ENCODE measurements at regions not wholly inside any gene's neighbourhood (a gene's known extent, or its start where the extent isn't known, plus 50 kb on each side); places are given as distances from the start of the nearest gene placed in this dataset.
"Not testable (repeated sequence)": the region's sequence is repeated elsewhere in the genome, so short reads cannot be mapped to it uniquely, and the experiment has no call there.

- CTCF ChIA-PET: interaction anchor here (1.2 kb wide), 1 partner anchor 10 kb away, joined by 3 read pairs; no protein-coding TSS in a partner anchor
- intact Hi-C loops (cut with DNase I, micrococcal nuclease): no loop called here
- H3K36me3 Mint-ChIP-seq (ENCODE audit: low read depth): no peaks in the 10 kb centered on the region
- no peaks in the 10 kb centered on the region for H3K9me3 Mint-ChIP-seq (ENCODE audit: low read depth)
- POLR2A ChIA-PET: no interaction called here
- H3K4me1 Mint-ChIP-seq: no peaks in the 10 kb centered on the region
- H3K27me3 Mint-ChIP-seq: no peaks in the 10 kb centered on the region
- no peak overlapping the region for H3K4me3 Mint-ChIP-seq
- H3K27ac Mint-ChIP-seq: no peak overlapping the region
- DNase-seq: no peak
- ATAC-seq: no peak
Measured at GRCh38 chr4:189511581-189511980, 429.1 kb upstream of the FRG1 start.

GRCh38 chr4:189513421-189513820 lies 427.3 kb upstream of the FRG1 start:
- H3K27me3 Mint-ChIP-seq: no peaks in the 10 kb centered on the region
- no peak for ATAC-seq
- H3K4me1 Mint-ChIP-seq: no peaks in the 10 kb centered on the region
- CTCF ChIA-PET: no interaction called here
- H3K4me3 Mint-ChIP-seq: no peak overlapping the region
- no peaks in the 10 kb centered on the region for H3K9me3 Mint-ChIP-seq (ENCODE audit: low read depth)
- intact Hi-C loops (cut with DNase I, micrococcal nuclease): no loop called here
- no peaks in the 10 kb centered on the region for H3K36me3 Mint-ChIP-seq (ENCODE audit: low read depth)
- POLR2A ChIA-PET: no interaction called here
- no peak overlapping the region for H3K27ac Mint-ChIP-seq
- DNase-seq: no peak

- no peak overlapping the region for H3K4me3 Mint-ChIP-seq
- no peaks in the 10 kb centered on the region for H3K27me3 Mint-ChIP-seq
- H3K9me3 Mint-ChIP-seq (ENCODE audit: low read depth): no peaks in the 10 kb centered on the region
- H3K4me1 Mint-ChIP-seq: no peaks in the 10 kb centered on the region
- no peak overlapping the region for H3K27ac Mint-ChIP-seq
- DNase-seq (no peak), ATAC-seq (no peak)
- intact Hi-C loops (cut with DNase I, micrococcal nuclease): no loop called here
- ChIA-PET POLR2A (no interaction called here), CTCF (no interaction called here)
- H3K36me3 Mint-ChIP-seq (ENCODE audit: low read depth): no peaks in the 10 kb centered on the region
Measured at GRCh38 chr4:189514209-189514608, 426.5 kb upstream of the FRG1 start.

- no peaks in the 10 kb centered on the region for H3K27me3 Mint-ChIP-seq
- ChIA-PET POLR2A (no interaction called here), CTCF (no interaction called here)
- no peak overlapping the region for H3K4me3 Mint-ChIP-seq
- H3K9me3 Mint-ChIP-seq (ENCODE audit: low read depth): no peaks in the 10 kb centered on the region
- no peaks in the 10 kb centered on the region for H3K4me1 Mint-ChIP-seq
- ATAC-seq: no peak
- intact Hi-C loops (cut with DNase I, micrococcal nuclease): no loop called here
- no peak overlapping the region for H3K27ac Mint-ChIP-seq
- H3K36me3 Mint-ChIP-seq (ENCODE audit: low read depth): no peaks in the 10 kb centered on the region
- no peak for DNase-seq
Measured at GRCh38 chr4:189516902-189517301, 423.8 kb upstream of the FRG1 start.

GRCh38 chr4:189519186-189519585 lies 421.5 kb upstream of the FRG1 start:
- ChIA-PET POLR2A (no interaction called here), CTCF (interaction anchor here (0.7 to 1.2 kb wide), 2 partner anchors 17 to 341 kb away, joined by 3 to 4 read pairs; no protein-coding TSS in a partner anchor)
- Mint-ChIP-seq H3K4me1 (no peaks in the 10 kb centered on the region), H3K36me3 (ENCODE audit: low read depth) (no peaks in the 10 kb centered on the region), H3K27ac (no peak overlapping the region), H3K27me3 (no peaks in the 10 kb centered on the region), H3K4me3 (no peak overlapping the region), H3K9me3 (ENCODE audit: low read depth) (peaks cover 4% of the 10 kb centered on the region)
- no peak for ATAC-seq
- intact Hi-C loops (cut with DNase I, micrococcal nuclease): no loop called here
- no peak for DNase-seq

- POLR2A ChIA-PET: no interaction called here
- Mint-ChIP-seq H3K36me3 (ENCODE audit: low read depth) (no peaks in the 10 kb centered on the region), H3K4me1 (no peaks in the 10 kb centered on the region), H3K4me3 (no peak overlapping the region), H3K9me3 (ENCODE audit: low read depth) (peaks cover 24% of the 10 kb centered on the region), H3K27me3 (no peaks in the 10 kb centered on the region), H3K27ac (no peak overlapping the region)
- CTCF ChIA-PET: no interaction called here
- ATAC-seq: no peak
- intact Hi-C loops (cut with DNase I, micrococcal nuclease): no loop called here
- DNase-seq: no peak
Measured at GRCh38 chr4:189525304-189525703, 415.4 kb upstream of the FRG1 start.

- Mint-ChIP-seq H3K9me3 (ENCODE audit: low read depth) (peaks cover 23% of the 10 kb centered on the region), H3K27ac (no peak overlapping the region), H3K4me3 (no peak overlapping the region), H3K36me3 (ENCODE audit: low read depth) (peaks cover 4% of the 10 kb centered on the region), H3K4me1 (no peaks in the 10 kb centered on the region), H3K27me3 (no peaks in the 10 kb centered on the region)
- ATAC-seq: no peak
- intact Hi-C loops (cut with DNase I, micrococcal nuclease): no loop called here
- no peak for DNase-seq
- CTCF ChIA-PET: interaction anchor here (0.6 kb wide), 1 partner anchor 410 kb away, joined by 3 read pairs; the partner anchor contains the start of gene FRG1
- POLR2A ChIA-PET: no interaction called here
Measured at GRCh38 chr4:189530848-189531247, 409.8 kb upstream of the FRG1 start.

GRCh38 chr4:189533603-189534002 lies 407.1 kb upstream of the FRG1 start:
- Mint-ChIP-seq H3K27me3 (no peaks in the 10 kb centered on the region), H3K9me3 (ENCODE audit: low read depth) (peaks cover 18% of the 10 kb centered on the region), H3K4me1 (no peaks in the 10 kb centered on the region), H3K36me3 (ENCODE audit: low read depth) (peaks cover 4% of the 10 kb centered on the region), H3K27ac (no peak overlapping the region), H3K4me3 (no peak overlapping the region)
- POLR2A ChIA-PET: no interaction called here
- CTCF ChIA-PET: no interaction called here
- DNase-seq (no peak), ATAC-seq (no peak)
- intact Hi-C loops (cut with DNase I, micrococcal nuclease): no loop called here

GRCh38 chr4:189547559-189547958 lies 393.1 kb upstream of the FRG1 start:
- Mint-ChIP-seq H3K27ac (no peak overlapping the region), H3K36me3 (ENCODE audit: low read depth) (no peaks in the 10 kb centered on the region), H3K9me3 (ENCODE audit: low read depth) (no peaks in the 10 kb centered on the region), H3K4me3 (no peak overlapping the region), H3K27me3 (no peaks in the 10 kb centered on the region), H3K4me1 (no peaks in the 10 kb centered on the region)
- DNase-seq: no peak
- POLR2A ChIA-PET: no interaction called here
- ATAC-seq: no peak
- CTCF ChIA-PET: no interaction called here
- intact Hi-C loops (cut with DNase I, micrococcal nuclease): no loop called here

GRCh38 chr4:189548484-189549125 lies 392.1 kb upstream of the FRG1 start:
- Mint-ChIP-seq H3K4me1 (no peaks in the 10 kb centered on the region), H3K27me3 (no peaks in the 10 kb centered on the region), H3K27ac (no peak overlapping the region), H3K4me3 (no peak overlapping the region), H3K36me3 (ENCODE audit: low read depth) (no peaks in the 10 kb centered on the region), H3K9me3 (ENCODE audit: low read depth) (no peaks in the 10 kb centered on the region)
- intact Hi-C loops (cut with DNase I, micrococcal nuclease): no loop called here
- CTCF ChIA-PET: interaction anchor here (0.8 kb wide), 1 partner anchor 106 kb away, joined by 3 read pairs; no protein-coding TSS in a partner anchor
- ATAC-seq (no peak), DNase-seq (no peak)
- POLR2A ChIA-PET: no interaction called here

GRCh38 chr4:189551931-189552670 lies 388.6 kb upstream of the FRG1 start:
- ATAC-seq; H3K9me3 Mint-ChIP-seq (ENCODE audit: low read depth); H3K4me1 Mint-ChIP-seq; CTCF ChIA-PET; H3K4me3 Mint-ChIP-seq; intact Hi-C loops (cut with DNase I, micrococcal nuclease); H3K36me3 Mint-ChIP-seq (ENCODE audit: low read depth); DNase-seq; H3K27ac Mint-ChIP-seq; POLR2A ChIA-PET; H3K27me3 Mint-ChIP-seq: not testable (repeated sequence)

GRCh38 chr4:189560605-189561004 lies 380.1 kb upstream of the FRG1 start:
- POLR2A ChIA-PET; H3K9me3 Mint-ChIP-seq (ENCODE audit: low read depth); H3K4me3 Mint-ChIP-seq; ATAC-seq; H3K36me3 Mint-ChIP-seq (ENCODE audit: low read depth); H3K27me3 Mint-ChIP-seq; H3K4me1 Mint-ChIP-seq; intact Hi-C loops (cut with DNase I, micrococcal nuclease); DNase-seq; H3K27ac Mint-ChIP-seq; CTCF ChIA-PET: not testable (repeated sequence)
